ENCODE measurements at regions not wholly inside any gene's neighbourhood (a gene's known extent, or its start where the extent isn't known, plus 50 kb on each side); places are given as distances from the start of the nearest gene placed in this dataset.

GRCh38 chr14:87170179-87170578, 822.8 kb downstream of the GALC start:
- Histone ChIP-seq H2AFZ (ENCODE audit: low read depth, low read length) (no peak overlapping the region), H3K4me3 (ENCODE audit: insufficient read depth, low read depth, low read length) (no peak overlapping the region), H3K4me1 (ENCODE audit: insufficient read depth, low read length) (no peaks in the 10 kb centered on the region), H3K36me3 (ENCODE audit: insufficient read depth, low read length) (no peaks in the 10 kb centered on the region), H3K79me2 (ENCODE audit: insufficient read depth, low read length) (no peaks in the 10 kb centered on the region), H3K4me2 (ENCODE audit: low read length) (no peak overlapping the region), H3K27ac (ENCODE audit: low read depth, low read length) (no peak overlapping the region), H4K20me1 (ENCODE audit: insufficient read depth, low read length) (no peaks in the 10 kb centered on the region), H3K9me3 (ENCODE audit: insufficient read depth, low read depth, low read length) (no peaks in the 10 kb centered on the region), H3K27me3 (ENCODE audit: insufficient read depth, low read length) (no peaks in the 10 kb centered on the region), H3K9ac (ENCODE audit: low read length) (no peak overlapping the region)
- Mint-ChIP-seq H3K27ac (ENCODE audit: unreplicated experiment) (no peak overlapping the region), H3K4me3 (ENCODE audit: unreplicated experiment) (no peak overlapping the region), H3K36me3 (ENCODE audit: low read depth, unreplicated experiment) (no peaks in the 10 kb centered on the region), H3K9me3 (ENCODE audit: unreplicated experiment) (no peaks in the 10 kb centered on the region), H3K27me3 (ENCODE audit: low read depth, unreplicated experiment) (no peaks in the 10 kb centered on the region), H3K4me1 (ENCODE audit: low read depth, unreplicated experiment) (no peaks in the 10 kb centered on the region)
- FAIRE-seq (no peak), DNase-seq (ENCODE audit: low read depth) (no peak)
- TF ChIP-seq CTCF (IDR thresholded peaks at IDR 0.05; ENCODE audit: insufficient read depth, low read depth, low read length) (no peak), EZH2 (IDR thresholded peaks at IDR 0.05; ENCODE audit: insufficient read depth, low read length) (no peak)

GRCh38 chr14:87169362-87169761, 823.6 kb downstream of the GALC start:
- Histone ChIP-seq H3K4me2 (ENCODE audit: low read length) (no peak overlapping the region), H3K36me3 (ENCODE audit: insufficient read depth, low read length) (no peaks in the 10 kb centered on the region), H2AFZ (ENCODE audit: low read depth, low read length) (no peak overlapping the region), H3K4me1 (ENCODE audit: insufficient read depth, low read length) (no peaks in the 10 kb centered on the region), H3K4me3 (ENCODE audit: insufficient read depth, low read depth, low read length) (no peak overlapping the region), H3K9ac (ENCODE audit: low read length) (no peak overlapping the region), H3K27me3 (ENCODE audit: insufficient read depth, low read length) (no peaks in the 10 kb centered on the region), H3K79me2 (ENCODE audit: insufficient read depth, low read length) (no peaks in the 10 kb centered on the region), H4K20me1 (ENCODE audit: insufficient read depth, low read length) (no peaks in the 10 kb centered on the region), H3K27ac (ENCODE audit: low read depth, low read length) (no peak overlapping the region), H3K9me3 (ENCODE audit: insufficient read depth, low read depth, low read length) (no peaks in the 10 kb centered on the region)
- H3K4me3 Mint-ChIP-seq (ENCODE audit: unreplicated experiment): no peak overlapping the region
- FAIRE-seq (no peak), DNase-seq (ENCODE audit: low read depth) (no peak)
- H3K4me1 Mint-ChIP-seq (ENCODE audit: low read depth, unreplicated experiment): no peaks in the 10 kb centered on the region
- no peaks in the 10 kb centered on the region for H3K27me3 Mint-ChIP-seq (ENCODE audit: low read depth, unreplicated experiment)
- TF ChIP-seq EZH2 (IDR thresholded peaks at IDR 0.05; ENCODE audit: insufficient read depth, low read length) (no peak), CTCF (IDR thresholded peaks at IDR 0.05; ENCODE audit: insufficient read depth, low read depth, low read length) (no peak)
- H3K36me3 Mint-ChIP-seq (ENCODE audit: low read depth, unreplicated experiment): no peaks in the 10 kb centered on the region
- no peaks in the 10 kb centered on the region for H3K9me3 Mint-ChIP-seq (ENCODE audit: unreplicated experiment)
- no peak overlapping the region for H3K27ac Mint-ChIP-seq (ENCODE audit: unreplicated experiment)

GRCh38 chr14:87161502-87161901, 831.5 kb downstream of the GALC start:
- Histone ChIP-seq H2AFZ (ENCODE audit: low read depth, low read length) (no peak overlapping the region), H3K4me1 (ENCODE audit: insufficient read depth, low read length) (no peaks in the 10 kb centered on the region), H3K4me3 (ENCODE audit: insufficient read depth, low read depth, low read length) (no peak overlapping the region), H3K79me2 (ENCODE audit: insufficient read depth, low read length) (no peaks in the 10 kb centered on the region), H3K9ac (ENCODE audit: low read length) (no peak overlapping the region), H4K20me1 (ENCODE audit: insufficient read depth, low read length) (no peaks in the 10 kb centered on the region), H3K27me3 (ENCODE audit: insufficient read depth, low read length) (no peaks in the 10 kb centered on the region), H3K36me3 (ENCODE audit: insufficient read depth, low read length) (no peaks in the 10 kb centered on the region), H3K27ac (ENCODE audit: low read depth, low read length) (no peak overlapping the region), H3K4me2 (ENCODE audit: low read length) (no peak overlapping the region), H3K9me3 (ENCODE audit: insufficient read depth, low read depth, low read length) (no peaks in the 10 kb centered on the region)
- TF ChIP-seq EZH2 (IDR thresholded peaks at IDR 0.05; ENCODE audit: insufficient read depth, low read length) (no peak), CTCF (IDR thresholded peaks at IDR 0.05; ENCODE audit: insufficient read depth, low read depth, low read length) (no peak)
- peaks cover 5% of the 10 kb centered on the region for H3K9me3 Mint-ChIP-seq (ENCODE audit: unreplicated experiment)
- FAIRE-seq: no peak
- no peaks in the 10 kb centered on the region for H3K36me3 Mint-ChIP-seq (ENCODE audit: low read depth, unreplicated experiment)
- no peaks in the 10 kb centered on the region for H3K4me1 Mint-ChIP-seq (ENCODE audit: low read depth, unreplicated experiment)
- no peak overlapping the region for H3K4me3 Mint-ChIP-seq (ENCODE audit: unreplicated experiment)
- no peak overlapping the region for H3K27ac Mint-ChIP-seq (ENCODE audit: unreplicated experiment)
- DNase-seq (ENCODE audit: low read depth): no peak
- H3K27me3 Mint-ChIP-seq (ENCODE audit: low read depth, unreplicated experiment): peaks cover 3% of the 10 kb centered on the region
